ENCODE measurements at regions not wholly inside any gene's neighbourhood (a gene's known extent, or its start where the extent isn't known, plus 50 kb on each side); places are given as distances from the start of the nearest gene placed in this dataset.
"Not testable (repeated sequence)": the region's sequence is repeated elsewhere in the genome, so short reads cannot be mapped to it uniquely, and the experiment has no call there.

DNA sequence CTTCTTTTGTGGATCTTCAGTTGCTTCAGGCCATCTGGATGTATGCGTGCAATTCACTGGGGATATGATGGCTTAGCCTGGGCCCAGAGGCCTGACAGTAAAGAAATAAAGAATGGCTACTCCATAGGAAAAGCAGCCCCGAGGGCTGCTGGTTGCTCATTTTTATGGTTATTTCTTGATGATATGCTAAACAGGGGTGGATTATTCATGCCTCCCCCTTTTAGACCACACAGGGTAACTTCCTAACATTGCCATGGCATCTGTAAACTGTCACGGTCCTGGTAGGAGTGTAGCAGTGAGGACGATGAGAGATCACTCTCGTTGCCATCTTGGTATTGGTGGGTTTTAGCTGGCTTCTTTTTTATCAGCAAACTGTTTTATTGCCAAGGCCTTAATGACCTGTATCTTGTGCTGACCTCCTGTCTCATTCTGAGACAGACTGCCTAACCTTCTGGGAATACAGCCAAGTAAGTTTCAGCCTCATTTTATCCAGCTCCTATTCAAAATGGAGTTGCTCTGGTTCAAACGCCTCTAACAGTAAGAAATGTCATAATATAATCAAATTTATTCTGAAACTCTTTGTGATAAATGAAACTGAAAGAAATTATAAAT, 60.5 kb downstream of the DSEL start:
- no peak for DNase-seq

DNA sequence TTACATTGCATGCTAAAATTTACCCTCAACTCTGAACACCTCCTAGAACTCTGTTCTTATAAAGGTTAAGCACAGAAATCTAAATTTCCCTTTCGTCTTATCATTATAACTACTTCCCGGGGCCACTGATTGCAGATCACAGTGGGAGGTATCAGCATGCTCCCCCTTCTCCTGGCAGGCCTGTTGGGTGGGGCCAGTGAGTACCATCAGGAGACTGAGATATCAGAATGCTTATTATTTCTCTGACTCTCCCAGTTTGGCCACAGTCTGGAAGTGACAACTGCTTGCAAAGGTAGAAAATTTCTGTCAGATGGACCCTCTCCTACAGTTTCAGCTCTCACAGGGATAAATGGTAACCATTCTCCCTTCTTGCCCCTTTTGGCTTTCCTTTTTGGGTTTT, 62.6 kb downstream of the DSEL start:
- no peak for DNase-seq

DNA sequence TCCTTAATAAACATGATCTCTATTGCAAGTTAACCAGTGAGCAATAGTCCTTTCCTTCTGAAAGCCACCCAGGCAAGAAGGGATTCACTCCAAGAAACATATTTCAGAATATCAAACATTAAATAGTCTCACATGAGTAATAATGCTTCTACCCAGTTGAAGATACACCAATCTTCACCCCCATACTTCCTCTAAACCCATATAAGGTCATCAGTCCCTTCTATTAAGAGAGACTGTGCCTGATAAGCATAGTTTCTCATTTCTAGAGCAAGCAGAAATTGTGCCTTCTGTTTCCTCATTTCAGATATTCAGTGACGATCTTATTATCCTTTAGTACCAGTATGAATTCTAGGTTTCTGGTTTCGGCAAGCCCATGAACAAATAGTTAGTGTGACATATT, 64.6 kb downstream of the DSEL start:
- DNase-seq = no peak

DNA sequence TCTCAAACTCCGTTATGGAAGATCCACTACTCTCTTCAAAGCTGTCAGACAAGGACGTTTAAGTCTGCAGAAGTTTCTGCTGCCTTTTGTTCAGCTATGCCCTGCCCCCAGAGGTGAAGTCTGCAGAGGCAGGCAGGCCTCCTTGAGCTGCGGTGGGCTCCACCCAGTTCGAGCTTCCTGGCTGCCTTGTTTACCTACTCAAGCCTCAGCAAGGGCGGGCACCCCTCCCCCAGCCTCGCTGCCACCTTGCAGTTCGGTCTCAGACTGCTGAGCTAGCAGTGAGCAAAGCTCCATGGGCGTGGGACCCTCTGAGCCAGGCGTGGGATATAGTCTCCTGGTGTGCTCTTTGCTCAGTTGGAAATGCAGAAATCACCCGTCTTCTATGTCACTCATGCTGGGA, 65.4 kb downstream of the DSEL start:
- DNase-seq = not testable (repeated sequence)

DNA sequence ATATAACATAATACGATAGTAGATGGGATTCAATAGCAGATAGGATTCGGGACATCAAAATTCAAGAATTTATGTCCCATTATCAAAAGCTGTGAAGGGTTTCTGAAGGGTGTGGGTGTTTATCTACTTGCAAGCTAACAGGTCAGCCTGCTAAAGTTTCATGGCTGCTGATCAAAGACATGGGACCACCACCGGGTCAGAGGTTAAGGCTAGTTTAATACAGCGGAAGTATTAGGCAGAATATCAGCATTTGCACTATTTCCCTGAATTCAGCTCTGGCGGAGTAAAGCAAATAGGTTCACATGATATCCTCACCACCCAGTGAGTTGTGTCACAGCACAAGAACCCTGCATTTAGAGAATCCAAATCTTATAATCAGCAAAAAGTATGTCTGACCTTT, 82.5 kb downstream of the DSEL start:
- DNase-seq = no peak

DNA sequence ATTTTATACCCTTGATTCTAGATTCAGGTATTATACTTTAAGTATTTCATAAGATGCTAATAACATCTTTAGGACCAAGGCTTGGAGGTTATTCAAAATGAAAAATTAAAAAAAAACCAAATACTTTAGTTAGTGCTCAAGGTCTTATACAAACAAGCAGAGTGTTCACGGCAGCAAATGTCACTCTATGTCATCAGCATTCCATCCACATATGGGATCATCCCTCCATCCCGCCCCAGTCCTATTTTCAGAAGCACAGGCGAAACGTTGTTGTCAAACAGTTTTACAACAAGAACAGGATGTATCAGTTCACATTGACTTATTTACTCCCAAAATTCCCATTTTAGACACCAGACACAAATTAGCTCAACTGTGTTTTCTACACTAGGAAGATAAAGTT, 83.7 kb downstream of the DSEL start:
- DNase-seq = no peak

DNA sequence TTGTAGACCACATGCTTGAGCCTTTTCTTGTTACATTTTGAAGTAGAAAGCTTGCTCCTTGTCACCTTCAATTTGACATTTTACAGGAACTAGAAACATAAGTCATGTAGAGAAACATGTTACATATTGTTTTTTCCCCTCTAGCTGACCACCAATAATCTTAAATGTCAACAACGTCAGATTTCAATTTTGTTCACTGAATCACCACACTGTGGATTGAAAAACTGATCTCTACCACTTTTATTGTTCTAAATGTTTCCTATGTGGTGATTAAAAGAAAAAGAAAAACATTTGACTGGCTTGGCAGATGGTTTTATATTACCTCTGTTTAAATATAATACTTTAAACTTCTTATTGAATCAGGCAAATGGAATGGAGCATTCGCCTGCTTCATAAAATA, 87.7 kb downstream of the DSEL start:
- no peak for DNase-seq

DNA sequence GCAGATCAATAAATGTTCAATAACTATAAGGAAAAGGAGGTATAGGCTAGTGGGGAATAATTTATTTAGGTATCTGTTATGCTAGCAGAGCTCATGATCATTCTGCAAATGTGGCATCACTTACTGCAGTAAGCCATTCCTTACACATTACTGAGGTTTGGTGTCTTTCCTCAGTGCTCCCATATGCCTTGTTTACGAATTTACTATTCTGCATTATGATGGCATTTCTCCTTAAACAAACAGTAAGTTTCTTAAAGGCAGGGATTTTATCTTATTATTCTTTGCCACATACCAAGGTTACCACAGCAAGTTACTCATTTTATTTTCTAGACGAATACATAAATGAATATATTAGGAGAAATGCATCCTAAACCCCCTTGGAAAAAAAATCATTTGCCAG, 88.4 kb downstream of the DSEL start:
- DNase-seq = no peak

DNA sequence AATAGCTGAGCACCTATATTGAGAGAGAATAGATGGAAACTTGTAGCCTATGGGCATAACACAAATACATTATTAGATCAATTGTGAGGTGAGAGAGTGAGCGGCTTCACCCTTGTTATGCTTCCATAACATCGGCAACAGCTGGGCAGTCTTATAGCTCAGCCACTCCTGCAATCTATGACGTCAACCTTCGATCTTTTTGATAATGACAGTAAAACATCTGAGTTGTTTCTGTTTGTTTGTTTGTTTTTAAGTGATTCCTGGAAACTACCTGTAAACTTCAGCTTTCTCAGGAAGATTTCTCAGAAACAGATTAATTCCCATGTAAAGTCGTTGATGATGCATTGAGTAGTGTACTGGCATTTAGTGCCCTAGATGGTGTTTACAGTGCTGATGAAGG, 90.0 kb downstream of the DSEL start:
- no peak for DNase-seq

DNA sequence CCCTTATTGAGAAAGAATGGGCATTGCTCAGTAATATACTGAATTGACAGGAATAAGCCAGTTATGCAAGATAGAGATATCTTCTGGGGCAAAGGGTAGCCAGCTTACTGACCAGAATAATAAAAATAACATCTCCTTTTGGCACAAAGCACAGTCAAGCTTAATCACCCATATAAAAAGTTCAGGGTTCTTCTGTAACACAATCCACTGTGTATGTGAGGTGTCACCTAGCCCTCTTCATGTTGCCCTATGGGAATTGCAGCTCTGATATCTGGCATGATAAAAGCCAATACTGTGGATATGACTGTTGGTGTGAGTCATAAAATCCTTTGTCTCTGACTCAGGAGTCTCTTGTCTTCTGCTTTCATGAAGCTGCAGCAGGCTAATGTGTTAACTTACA, 90.8 kb downstream of the DSEL start:
- no peak for DNase-seq

DNA sequence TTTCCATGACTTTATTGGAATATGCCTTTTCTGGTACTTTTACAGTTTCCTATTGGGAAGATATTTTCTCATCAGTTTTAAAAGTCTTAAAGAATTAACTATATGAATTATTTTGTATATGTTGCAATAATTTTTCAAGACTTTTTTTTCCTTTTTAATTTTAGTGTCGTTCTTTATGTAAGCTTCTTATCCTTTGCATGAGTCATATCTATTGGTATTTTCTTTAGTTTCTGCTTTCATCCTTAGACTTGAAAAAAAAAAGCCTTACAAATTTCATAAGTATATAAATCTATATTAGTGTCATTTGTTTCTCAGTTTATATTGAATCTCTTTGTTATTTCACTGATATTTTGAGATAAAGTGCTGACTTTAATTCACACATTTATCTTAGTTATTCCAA, 94.9 kb downstream of the DSEL start:
- DNase-seq = no peak

DNA sequence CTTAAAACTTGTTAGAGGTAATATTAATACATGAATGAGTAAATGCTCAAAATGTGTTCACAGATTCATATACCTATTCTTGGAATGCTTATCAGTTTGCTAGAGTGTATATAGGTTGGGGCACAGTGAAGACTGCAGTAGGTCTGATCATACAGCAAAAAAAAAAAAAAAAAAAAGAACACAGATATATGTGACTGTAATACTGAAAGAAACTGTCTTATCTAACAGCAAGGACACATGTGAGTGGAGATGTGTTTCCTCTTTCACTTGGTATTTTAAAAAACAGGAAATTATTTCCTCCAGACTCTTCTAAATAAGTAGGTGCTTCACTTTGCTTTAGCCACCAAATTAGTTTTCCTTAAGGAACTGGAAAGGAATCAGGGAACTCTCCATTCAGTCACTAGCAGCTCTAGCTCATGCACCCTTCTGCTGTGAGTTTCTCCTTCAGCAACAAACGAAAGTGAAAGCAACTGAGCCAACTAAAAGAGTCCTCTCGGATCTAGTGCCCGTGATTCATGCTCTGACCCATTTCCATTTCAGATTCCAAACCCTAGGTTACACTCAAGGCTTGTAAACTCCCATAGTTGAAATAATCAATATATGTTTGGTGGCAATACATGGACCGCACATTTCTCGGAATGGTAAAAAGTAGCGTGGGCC, 98.5 kb downstream of the DSEL start:
- DNase-seq = peak; percentile 93

DNA sequence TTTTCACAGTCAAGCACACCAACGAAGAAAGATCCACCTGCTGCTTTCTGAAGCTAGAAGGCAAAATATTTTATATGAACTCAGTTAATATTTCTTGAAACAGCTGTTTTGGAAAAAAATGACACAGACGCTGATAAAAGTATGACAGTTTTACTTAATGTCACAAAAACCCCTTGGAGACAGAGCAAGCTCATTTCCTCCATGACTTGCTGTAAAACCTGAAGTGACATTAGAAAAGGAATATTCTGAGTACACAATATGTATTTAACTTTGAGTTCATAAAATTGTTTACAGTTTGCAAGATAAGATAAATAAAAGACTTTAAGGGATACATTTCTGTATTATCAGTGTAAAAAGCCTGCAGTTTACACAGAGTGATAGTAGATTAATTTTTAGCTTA, 105.4 kb downstream of the DSEL start:
- DNase-seq = no peak

DNA sequence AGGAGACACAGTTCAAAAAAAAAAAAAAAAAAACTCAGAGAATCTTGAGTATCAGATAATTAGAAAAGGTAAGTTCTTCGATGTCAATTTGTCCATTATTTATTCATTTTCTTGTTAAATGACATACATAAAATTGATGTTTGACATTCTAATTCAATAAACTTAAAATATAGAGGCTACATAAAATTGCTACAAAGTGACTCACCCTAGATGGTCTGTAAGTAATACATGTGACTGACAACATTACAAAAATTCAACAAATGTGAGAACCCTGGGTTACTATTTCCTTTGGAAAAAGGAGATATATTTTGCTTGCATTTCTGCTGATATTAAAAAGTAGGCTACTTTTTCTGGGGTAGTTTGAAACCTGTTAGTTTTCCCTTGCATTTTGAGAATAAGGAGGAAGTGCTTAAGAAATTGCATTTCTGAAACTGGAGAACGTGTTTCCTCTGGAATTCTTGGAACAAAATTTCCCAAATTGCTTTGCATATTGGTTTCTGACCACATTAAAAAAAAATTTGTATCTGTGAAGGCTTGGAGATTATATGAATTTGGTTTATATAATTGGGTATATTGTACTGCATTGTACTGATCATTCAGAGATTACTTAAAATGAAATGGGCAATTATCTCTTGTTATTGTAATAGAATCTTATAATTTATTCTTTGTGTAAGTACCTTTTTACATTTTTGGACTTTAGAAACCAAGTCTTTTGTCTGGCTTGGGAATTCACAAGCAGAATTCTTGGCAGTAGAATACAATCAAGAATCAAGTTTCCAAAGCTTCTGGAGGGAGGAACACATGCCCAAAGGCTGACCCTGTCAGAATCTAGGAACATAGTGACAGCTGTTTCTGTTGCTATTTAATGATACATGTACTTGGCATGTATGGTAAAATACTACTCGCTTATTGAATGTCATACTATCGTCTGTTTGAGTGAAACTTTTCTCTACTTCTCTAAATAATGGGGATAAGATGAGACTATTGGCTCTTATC, 106.1 kb downstream of the DSEL start:
- DNase-seq = no peak

DNA sequence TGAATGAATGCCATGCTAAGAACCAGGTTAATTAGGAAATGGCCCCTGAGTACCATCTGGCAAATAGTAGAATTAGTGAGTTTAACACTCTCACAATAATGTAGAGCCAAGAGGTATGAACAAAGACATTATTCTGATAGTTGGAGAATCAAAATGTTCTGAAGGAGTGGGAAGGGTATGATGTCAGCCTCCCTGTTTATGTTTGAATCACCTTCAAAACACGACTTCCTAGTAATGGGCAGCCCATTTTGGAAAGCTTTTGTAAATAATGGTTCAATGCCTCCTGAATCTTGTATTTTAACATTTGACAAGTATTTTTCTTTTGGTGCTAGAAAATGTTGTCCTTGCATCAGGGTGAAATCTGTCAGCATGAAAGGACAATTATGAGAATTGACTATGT, 108.3 kb downstream of the DSEL start:
- DNase-seq = no peak

DNA sequence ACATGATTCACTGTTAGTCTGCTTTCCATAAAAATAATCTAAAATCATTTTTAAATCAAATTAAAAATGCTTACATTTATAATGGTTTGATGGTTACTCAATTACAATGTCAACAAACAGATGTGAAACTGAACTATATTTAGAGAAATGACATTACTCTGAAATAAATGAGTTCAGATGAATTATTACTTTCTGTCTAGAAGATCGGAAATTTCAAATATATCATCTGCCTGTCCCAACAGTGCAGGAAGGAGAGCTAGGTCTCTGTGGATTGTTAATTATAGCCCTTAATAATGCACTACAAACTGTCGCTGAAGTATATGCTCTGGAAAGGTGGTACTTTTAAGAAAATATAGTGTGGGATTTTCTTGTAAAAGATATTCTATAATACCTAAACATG, 109.8 kb downstream of the DSEL start:
- DNase-seq = no peak

DNA sequence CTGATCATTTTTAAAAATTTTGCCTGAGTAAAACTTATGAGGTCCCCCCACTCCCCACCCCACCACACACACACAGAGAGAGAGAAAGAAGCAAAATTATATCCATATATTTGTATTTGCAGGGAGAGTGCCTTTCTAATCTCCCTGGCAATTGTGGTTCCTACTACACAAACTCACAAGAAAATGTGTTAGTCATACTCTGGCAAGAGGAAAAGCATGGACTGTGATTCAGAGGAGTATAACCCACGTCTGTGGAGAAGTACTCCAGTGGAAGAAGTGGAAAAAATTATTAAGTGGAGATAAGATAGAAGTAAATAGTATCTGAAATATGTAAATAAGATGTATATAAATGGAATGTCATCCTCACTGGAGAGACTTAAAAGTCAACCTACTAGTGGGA, 114.0 kb downstream of the DSEL start:
- no peak for DNase-seq

DNA sequence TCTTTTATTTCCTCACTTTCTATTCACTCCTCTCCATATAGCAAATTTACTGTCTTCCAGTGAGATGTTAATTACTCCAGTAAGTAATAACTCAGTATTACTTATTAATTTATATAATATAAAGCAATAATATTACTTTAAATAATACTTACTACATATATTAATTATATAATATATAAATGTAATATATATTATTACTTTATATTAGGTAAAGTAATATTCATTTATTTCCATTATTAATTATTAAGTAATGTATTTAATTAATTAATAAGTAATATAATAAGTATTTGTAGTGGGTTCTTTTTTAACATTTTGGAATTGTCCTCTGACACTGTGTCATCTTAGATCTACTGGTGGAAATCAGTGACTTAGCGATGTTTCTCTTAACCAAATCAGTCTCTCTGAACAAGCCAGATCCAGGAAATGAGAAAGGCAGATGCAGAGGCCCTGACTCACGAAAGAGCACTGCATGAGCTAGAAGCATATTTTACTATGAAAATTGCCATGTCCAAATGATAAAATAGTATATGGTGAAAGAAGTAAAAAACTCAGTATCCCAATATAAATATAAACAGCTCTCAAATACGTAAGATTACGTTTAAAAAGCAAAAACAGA, 115.9 kb downstream of the DSEL start:
- DNase-seq = no peak

DNA sequence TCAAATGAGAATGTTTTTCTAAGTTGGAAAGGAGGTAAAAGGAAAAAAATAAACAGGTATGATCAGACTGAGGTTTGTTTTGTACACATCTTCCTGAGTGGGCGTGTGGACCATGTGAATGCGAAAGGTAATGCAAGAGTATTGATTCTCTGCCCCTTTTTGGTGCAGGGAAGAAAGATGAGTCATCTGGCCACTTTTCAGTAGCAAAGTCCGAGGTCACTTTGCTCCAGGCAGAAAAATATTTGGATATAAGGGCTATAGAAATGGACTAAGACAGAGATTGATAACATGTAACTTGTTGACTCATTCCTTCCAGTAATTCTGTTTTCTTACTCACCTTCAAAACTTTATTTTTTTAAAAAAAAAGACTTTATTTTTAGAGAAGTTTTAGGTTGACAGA, 130.5 kb downstream of the DSEL start:
- DNase-seq = no peak

DNA sequence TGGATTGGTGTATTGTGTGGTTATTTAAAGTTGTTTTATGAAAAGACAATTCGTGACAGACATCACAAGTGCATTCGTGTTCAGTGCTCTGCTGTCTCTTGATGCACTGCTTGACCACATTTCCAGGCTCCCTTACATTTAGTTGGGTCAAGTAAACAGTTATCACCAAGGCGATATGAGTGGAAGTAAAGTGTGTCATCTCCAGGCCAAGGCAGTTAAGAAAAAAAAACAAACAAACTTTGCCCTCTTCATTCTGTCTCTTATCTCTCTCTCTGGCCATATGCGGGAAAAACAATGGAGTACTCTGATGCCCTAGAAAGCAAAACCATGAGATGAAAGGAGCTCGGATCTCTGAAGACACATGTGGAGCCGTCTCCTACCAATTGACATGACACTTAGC, 131.1 kb downstream of the DSEL start:
- DNase-seq = peak; percentile 41

DNA sequence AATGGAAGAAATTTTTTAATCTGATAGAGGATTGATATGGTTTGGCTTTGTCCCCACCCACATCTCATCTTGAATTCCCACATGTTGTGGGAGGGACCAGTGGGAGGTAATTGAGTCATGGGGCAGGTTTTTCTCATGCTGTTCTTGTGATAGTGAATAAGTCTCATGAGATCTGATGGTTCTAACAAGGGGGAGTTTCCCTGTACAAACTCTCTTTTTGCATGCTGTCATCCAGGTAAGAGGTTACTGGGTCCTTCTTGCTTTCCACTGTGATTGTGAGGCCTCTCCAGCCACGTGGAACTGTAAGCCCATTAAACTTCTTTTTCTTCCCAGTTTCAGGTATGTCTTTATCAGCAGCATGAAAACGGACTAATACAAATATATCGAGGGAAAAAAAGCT, 132.5 kb downstream of the DSEL start:
- DNase-seq = not testable (repeated sequence)

DNA sequence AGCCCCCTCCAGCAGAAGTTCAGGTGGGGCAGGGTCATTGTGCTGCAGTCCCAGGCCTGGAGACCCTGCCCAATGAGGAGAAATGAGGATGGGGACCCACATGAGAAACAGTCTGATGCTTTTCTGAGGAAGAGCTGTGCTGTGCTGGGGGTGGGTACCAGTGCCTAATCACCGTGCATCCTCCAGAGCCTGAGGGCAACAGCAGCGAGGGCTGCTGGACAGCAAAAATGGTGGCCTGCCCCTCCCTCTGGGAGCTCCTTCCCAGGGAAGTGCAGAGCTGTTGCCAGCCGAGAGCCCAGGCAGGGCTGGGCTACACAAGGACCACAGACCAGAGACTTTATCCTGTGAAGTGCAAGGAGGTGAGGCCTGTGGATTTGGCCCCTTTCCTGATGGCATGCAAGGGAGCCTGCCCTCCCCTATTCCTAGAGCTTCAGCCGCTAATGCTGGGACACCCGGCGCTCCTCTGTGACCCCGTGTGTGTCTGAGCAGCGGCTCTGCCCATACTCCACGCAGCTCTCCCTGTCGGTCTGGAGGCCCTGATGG, 134.8 kb downstream of the DSEL start:
- DNase-seq = no peak

DNA sequence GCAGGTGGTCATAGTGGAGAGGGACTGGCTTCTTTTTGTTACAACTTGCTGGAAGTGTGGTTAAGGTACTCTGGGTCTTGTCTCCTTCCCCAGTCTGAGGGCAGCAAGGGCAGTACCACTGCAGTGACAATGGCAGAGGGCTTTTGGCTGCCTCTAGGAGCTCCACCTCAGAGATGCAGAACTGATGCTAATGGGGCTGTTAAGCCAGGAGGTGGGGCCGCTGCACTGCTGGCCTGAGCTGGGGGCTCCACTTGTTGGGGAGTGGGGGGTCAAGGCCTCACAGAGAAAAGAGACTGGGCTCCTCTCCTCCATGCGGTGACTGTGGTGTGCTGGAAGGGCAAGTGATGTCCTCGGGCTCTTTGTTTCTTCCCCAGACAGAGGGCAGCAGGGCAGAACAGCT, 135.7 kb downstream of the DSEL start:
- DNase-seq = no peak
